CD4-positive, alpha-beta T cell treated with Interleukin-12 subunit alpha and Interleukin-12 subunit beta, for 1 hour (primary cell): ENCODE measurements at regions not wholly inside any gene's neighbourhood (a gene's known extent, or its start where the extent isn't known, plus 50 kb on each side); places are given as distances from the start of the nearest gene placed in this dataset.
"Not testable (repeated sequence)": the region's sequence is repeated elsewhere in the genome, so short reads cannot be mapped to it uniquely, and the experiment has no call there.

Source experiments
- DNase-seq: peaks from one replicate; pipeline ENCODE4 v3.0.0-alpha.2; 2020

- no peak for DNase-seq
Measured at GRCh38 chr9:2356041-2356790, 265.4 kb upstream of the VLDLR start.

- no peak for DNase-seq
Measured at GRCh38 chr9:2359891-2360471, 261.6 kb upstream of the VLDLR start.

GRCh38 chr9:2362150-2362549 is 259.4 kb upstream of the VLDLR start:
- DNase-seq, result no peak

GRCh38 chr9:2363138-2363745 is 258.3 kb upstream of the VLDLR start:
- no peak for DNase-seq

- DNase-seq, result no peak
Measured at GRCh38 chr9:2363781-2364180, 257.8 kb upstream of the VLDLR start.

- no peak for DNase-seq
Measured at GRCh38 chr9:2367970-2368369, 253.6 kb upstream of the VLDLR start.

GRCh38 chr9:2373648-2374047 is 247.9 kb upstream of the VLDLR start:
- DNase-seq, result no peak

GRCh38 chr9:2375114-2375513 is 246.5 kb upstream of the VLDLR start:
- no peak for DNase-seq

GRCh38 chr9:2377117-2377516 is 244.5 kb upstream of the VLDLR start:
- no peak for DNase-seq

- no peak for DNase-seq
Measured at GRCh38 chr9:2377834-2378233, 243.8 kb upstream of the VLDLR start.

- no peak for DNase-seq
Measured at GRCh38 chr9:2378266-2378665, 243.3 kb upstream of the VLDLR start.

- DNase-seq, result no peak
Measured at GRCh38 chr9:2378816-2379215, 242.8 kb upstream of the VLDLR start.

GRCh38 chr9:2384741-2385140 is 236.8 kb upstream of the VLDLR start:
- DNase-seq, result no peak

GRCh38 chr9:2385746-2386145 is 235.8 kb upstream of the VLDLR start:
- DNase-seq, result no peak

- no peak for DNase-seq
Measured at GRCh38 chr9:2386566-2386965, 235.0 kb upstream of the VLDLR start.

- no peak for DNase-seq
Measured at GRCh38 chr9:2387166-2387565, 234.4 kb upstream of the VLDLR start.

- DNase-seq, result no peak
Measured at GRCh38 chr9:2389404-2389803, 232.2 kb upstream of the VLDLR start.

- DNase-seq, result no peak
Measured at GRCh38 chr9:2390028-2390427, 231.6 kb upstream of the VLDLR start.

GRCh38 chr9:2391509-2392132 is 230.0 kb upstream of the VLDLR start:
- not testable (repeated sequence) for DNase-seq

GRCh38 chr9:2394087-2394741 is 227.4 kb upstream of the VLDLR start:
- DNase-seq, result not testable (repeated sequence)

GRCh38 chr9:2395814-2396612 is 225.6 kb upstream of the VLDLR start:
- no peak for DNase-seq

- no peak for DNase-seq
Measured at GRCh38 chr9:2396622-2397285, 224.8 kb upstream of the VLDLR start.
